Large intestine (tissue), 3 donors: ENCODE measurements at regions not wholly inside any gene's neighbourhood (a gene's known extent, or its start where the extent isn't known, plus 50 kb on each side); places are given as distances from the start of the nearest gene placed in this dataset.

Source experiments
- DNase-seq, 2 donors: peaks; one replicate each; pipeline versions ENCODE4 v3.0.0 to v3.0.0-alpha.2; 2013
- H3K27ac ChIP-seq: one replicate; pipeline ENCODE4 v1.5.1; 2013; ENCODE audit warnings: low read length
- H3K27me3 ChIP-seq: 2 replicates; pipeline ENCODE4 v1.6.1; 2013; ENCODE audit warnings: low read length; ENCODE audit not compliant: control insufficient read depth, insufficient read depth
- H3K36me3 ChIP-seq: 2 replicates; pipeline ENCODE4 v1.6.1; 2013; ENCODE audit warnings: low read length; ENCODE audit not compliant: control insufficient read depth, insufficient read depth
- H3K4me1 ChIP-seq: one replicate; pipeline ENCODE4 v1.6.1; 2013; ENCODE audit warnings: low read length; ENCODE audit not compliant: control insufficient read depth, insufficient read depth
- H3K4me3 ChIP-seq: one replicate; pipeline ENCODE4 v1.5.1; 2013; ENCODE audit warnings: low read length
- H3K9me3 ChIP-seq: one replicate; pipeline ENCODE4 v1.6.1; 2013; ENCODE audit warnings: mild to moderate bottlenecking, low read depth, low read length, moderate library complexity; ENCODE audit not compliant: control insufficient read depth
- WGBS: methylation state at CpG from one replicate; pipeline ENCODE4 v1.1.5; 2013; ENCODE audit warnings: low lambda C conversion rate; ENCODE audit not compliant: insufficient coverage; 5-methylcytosine and 5-hydroxymethylcytosine counted together

GRCh38 chr2:4356541-4356940 is 653.2 kb downstream of the DCDC2C start:
- Histone ChIP-seq H3K27ac (no peak overlapping the region), H3K4me3 (no peak overlapping the region), H3K36me3 (no peaks in the 10 kb centered on the region), H3K27me3 (no peaks in the 10 kb centered on the region), H3K4me1 (no peaks in the 10 kb centered on the region), H3K9me3 (no peaks in the 10 kb centered on the region)
- DNase-seq, result no peak
- 63% methylated on average over 1 of the region's 1 CpG for WGBS

GRCh38 chr2:4357121-4357520 is 653.7 kb downstream of the DCDC2C start:
- no peak overlapping the region for H3K4me3 ChIP-seq
- H3K4me1 ChIP-seq, result no peaks in the 10 kb centered on the region
- 60% methylated on average over 1 of the region's 8 CpGs for WGBS
- H3K9me3 ChIP-seq, result no peaks in the 10 kb centered on the region
- H3K36me3 ChIP-seq, result no peaks in the 10 kb centered on the region
- no peak overlapping the region for H3K27ac ChIP-seq
- H3K27me3 ChIP-seq, result no peaks in the 10 kb centered on the region
- DNase-seq, result no peak

DNA sequence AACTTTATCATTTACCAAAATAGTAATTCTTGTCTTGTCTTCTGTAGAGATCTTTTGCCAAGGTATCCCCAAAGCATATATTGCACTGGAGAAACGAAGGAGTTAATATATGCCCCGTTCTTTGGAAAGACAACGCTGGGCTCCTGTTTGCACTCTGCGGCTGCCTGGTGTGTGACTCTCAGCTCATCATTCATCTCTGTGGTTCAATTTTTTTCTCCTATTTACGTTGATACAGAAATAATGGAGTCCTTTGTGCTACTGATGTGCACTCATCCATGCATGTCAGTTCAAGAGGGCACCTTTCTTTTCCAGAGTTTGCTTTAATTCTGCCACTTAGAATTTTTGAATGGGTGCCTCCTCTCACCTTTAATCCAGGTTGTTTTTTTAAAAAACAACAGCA is 655.5 kb downstream of the DCDC2C start:
- no peak overlapping the region for H3K27ac ChIP-seq
- no peak for DNase-seq
- H3K36me3 ChIP-seq, result no peaks in the 10 kb centered on the region
- 79% methylated on average over 5 of the region's 5 CpGs for WGBS
- H3K9me3 ChIP-seq, result no peaks in the 10 kb centered on the region
- H3K27me3 ChIP-seq, result no peaks in the 10 kb centered on the region
- H3K4me1 ChIP-seq, result no peaks in the 10 kb centered on the region
- H3K4me3 ChIP-seq, result no peak overlapping the region

- Histone ChIP-seq H3K27ac (no peak overlapping the region), H3K27me3 (no peaks in the 10 kb centered on the region), H3K4me3 (no peak overlapping the region), H3K4me1 (no peaks in the 10 kb centered on the region), H3K9me3 (peaks cover 13% of the 10 kb centered on the region), H3K36me3 (no peaks in the 10 kb centered on the region)
- DNase-seq, result no peak
- WGBS, result no CpG with 5 or more reads among the region's 4 CpGs
These were observed 665.5 kb downstream of the DCDC2C start for GRCh38 chr2:4368907-4369306.

- Histone ChIP-seq H3K9me3 (peaks cover 12% of the 10 kb centered on the region), H3K4me1 (no peaks in the 10 kb centered on the region), H3K27me3 (no peaks in the 10 kb centered on the region), H3K36me3 (no peaks in the 10 kb centered on the region), H3K4me3 (no peak overlapping the region), H3K27ac (no peak overlapping the region)
- 57% methylated on average over 1 of the region's 3 CpGs for WGBS
- no peak for DNase-seq
These were observed 666.5 kb downstream of the DCDC2C start for GRCh38 chr2:4369826-4370419.

- H3K27me3 ChIP-seq, result no peaks in the 10 kb centered on the region
- H3K9me3 ChIP-seq, result peaks cover 8% of the 10 kb centered on the region
- H3K4me1 ChIP-seq, result no peaks in the 10 kb centered on the region
- no peak for DNase-seq
- H3K36me3 ChIP-seq, result no peaks in the 10 kb centered on the region
- no peak overlapping the region for H3K27ac ChIP-seq
- H3K4me3 ChIP-seq, result no peak overlapping the region
- no CpG with 5 or more reads among the region's 3 CpGs for WGBS
These were observed 667.2 kb downstream of the DCDC2C start for GRCh38 chr2:4370422-4371090.

GRCh38 chr2:4381049-4381448 is 677.7 kb downstream of the DCDC2C start:
- H3K4me1 ChIP-seq, result no peaks in the 10 kb centered on the region
- no peaks in the 10 kb centered on the region for H3K27me3 ChIP-seq
- H3K9me3 ChIP-seq, result no peaks in the 10 kb centered on the region

DNA sequence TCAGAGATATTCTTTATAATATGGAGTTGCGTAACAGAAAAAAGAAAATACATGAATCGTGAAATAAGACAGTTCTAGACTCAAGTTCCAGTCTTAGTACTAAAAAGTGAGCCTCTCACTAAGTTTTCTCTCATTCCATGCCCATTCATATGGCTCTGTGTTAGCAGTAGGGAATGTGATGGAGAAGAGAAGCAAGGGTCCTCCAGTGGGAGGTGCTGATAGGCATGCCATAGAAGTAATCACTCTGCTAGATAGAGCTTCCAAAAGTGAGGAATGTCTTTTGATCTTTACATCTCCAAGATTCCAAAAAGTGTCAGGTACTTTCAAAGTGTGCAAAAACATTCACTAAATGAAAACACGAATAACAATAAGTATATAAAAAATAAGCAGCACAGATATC is 678.4 kb downstream of the DCDC2C start:
- 100% methylated on average over 1 of the region's 3 CpGs for WGBS
- Histone ChIP-seq H3K9me3 (no peaks in the 10 kb centered on the region), H3K4me1 (no peaks in the 10 kb centered on the region), H3K27ac (no peak overlapping the region), H3K27me3 (no peaks in the 10 kb centered on the region), H3K4me3 (no peak overlapping the region), H3K36me3 (no peaks in the 10 kb centered on the region)
- no peak for DNase-seq

More at GRCh38 chr2:4381049-4381448, 677.7 kb downstream of the DCDC2C start:
- DNase-seq, result no peak
- no peak overlapping the region for H3K4me3 ChIP-seq
- no CpG with 5 or more reads among the region's 5 CpGs for WGBS
- H3K36me3 ChIP-seq, result no peaks in the 10 kb centered on the region
- no peak overlapping the region for H3K27ac ChIP-seq

DNA sequence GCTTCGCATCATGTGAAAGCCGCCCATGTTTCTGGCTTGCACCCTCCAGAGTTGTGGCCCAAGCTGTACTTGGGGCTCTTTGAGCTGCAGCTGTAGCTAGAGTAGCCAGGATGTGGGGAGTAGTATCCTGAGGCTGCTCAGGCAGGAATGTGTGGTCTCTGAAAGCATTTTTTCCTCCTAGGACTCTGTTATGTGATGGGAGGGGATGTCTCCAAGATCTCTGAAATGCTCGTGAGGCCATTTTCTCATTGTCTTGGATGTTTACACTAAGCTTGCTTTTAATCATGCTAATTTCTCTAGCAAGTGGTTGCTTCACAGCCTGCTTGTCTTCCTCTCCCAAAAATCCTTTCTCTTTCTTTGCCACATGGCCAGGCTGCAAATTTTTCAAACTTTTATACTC is 687.6 kb downstream of the DCDC2C start:
- DNase-seq, result no peak
- no peak overlapping the region for H3K4me3 ChIP-seq
- H3K9me3 ChIP-seq, result no peaks in the 10 kb centered on the region
- H3K4me1 ChIP-seq, result no peaks in the 10 kb centered on the region
- H3K27ac ChIP-seq, result no peak overlapping the region
- WGBS, result no CpG with 5 or more reads among the region's 3 CpGs
- no peaks in the 10 kb centered on the region for H3K36me3 ChIP-seq
- H3K27me3 ChIP-seq, result no peaks in the 10 kb centered on the region

GRCh38 chr2:4404363-4404762 is 701.0 kb downstream of the DCDC2C start:
- Histone ChIP-seq H3K27ac (no peak overlapping the region), H3K9me3 (no peaks in the 10 kb centered on the region), H3K4me1 (no peaks in the 10 kb centered on the region), H3K4me3 (no peak overlapping the region), H3K36me3 (no peaks in the 10 kb centered on the region), H3K27me3 (no peaks in the 10 kb centered on the region)
- WGBS, result 80% methylated on average over 2 of the region's 10 CpGs
- DNase-seq, result no peak

DNA sequence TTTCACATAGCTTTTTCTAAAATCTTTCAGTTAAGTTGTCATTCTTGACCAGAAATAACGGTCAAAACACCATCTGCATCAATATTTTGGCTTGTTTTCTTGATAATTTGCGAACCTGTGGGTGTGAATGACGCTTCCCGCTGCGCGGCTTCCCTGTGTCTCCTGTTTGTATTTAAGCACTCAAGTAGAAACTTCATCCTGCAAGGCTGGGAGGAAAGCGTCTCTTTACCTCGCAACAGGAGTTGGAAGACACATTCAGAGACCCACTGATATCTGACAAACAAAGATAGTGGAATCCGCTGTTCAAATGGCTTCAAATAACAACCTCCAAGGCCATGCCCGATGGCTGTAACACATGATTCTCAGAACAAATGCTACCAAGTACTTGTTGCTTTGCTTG is 704.9 kb downstream of the DCDC2C start:
- Histone ChIP-seq H3K4me1 (no peaks in the 10 kb centered on the region), H3K9me3 (no peaks in the 10 kb centered on the region), H3K27ac (no peak overlapping the region), H3K27me3 (no peaks in the 10 kb centered on the region), H3K4me3 (no peak overlapping the region), H3K36me3 (no peaks in the 10 kb centered on the region)
- WGBS, result 100% methylated on average over 1 of the region's 10 CpGs
- DNase-seq, result no peak
